SKM-1 (cell line): ENCODE measurements at regions not wholly inside any gene's neighbourhood (a gene's known extent, or its start where the extent isn't known, plus 50 kb on each side); places are given as distances from the start of the nearest gene placed in this dataset.
A peak's percentile ranks its signal among the peaks of the same experiment; 100 is the strongest.
"Not testable (repeated sequence)": the region's sequence is repeated elsewhere in the genome, so short reads cannot be mapped to it uniquely, and the experiment has no call there.

Experiments used
- DNase-seq: peaks from one replicate; lab custom pipeline; 2025; ENCODE audit not compliant: unreplicated experiment; lab: John Stamatoyannopoulos, UW

DNA sequence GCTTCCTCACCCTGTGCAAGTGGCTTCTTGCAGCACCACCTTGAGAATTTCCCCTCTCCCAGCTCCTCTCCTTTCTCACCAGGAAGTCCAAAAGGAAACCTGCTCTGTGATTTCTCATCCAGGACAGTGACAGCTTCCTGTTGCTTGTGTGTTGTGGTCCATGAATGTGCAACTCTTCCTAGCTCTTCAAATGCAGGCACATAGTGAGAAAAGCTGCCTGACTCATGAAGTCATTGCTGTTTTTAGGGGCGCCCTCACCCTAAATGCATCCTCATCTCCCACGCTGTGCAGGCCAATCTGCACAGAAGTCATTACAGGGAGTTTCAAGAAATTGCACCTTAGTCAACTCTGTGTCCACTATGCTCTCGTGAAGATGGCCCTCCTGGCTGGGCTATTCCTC, 112.9 kb upstream of the IGLL5 start:
- not testable (repeated sequence) for DNase-seq

DNA sequence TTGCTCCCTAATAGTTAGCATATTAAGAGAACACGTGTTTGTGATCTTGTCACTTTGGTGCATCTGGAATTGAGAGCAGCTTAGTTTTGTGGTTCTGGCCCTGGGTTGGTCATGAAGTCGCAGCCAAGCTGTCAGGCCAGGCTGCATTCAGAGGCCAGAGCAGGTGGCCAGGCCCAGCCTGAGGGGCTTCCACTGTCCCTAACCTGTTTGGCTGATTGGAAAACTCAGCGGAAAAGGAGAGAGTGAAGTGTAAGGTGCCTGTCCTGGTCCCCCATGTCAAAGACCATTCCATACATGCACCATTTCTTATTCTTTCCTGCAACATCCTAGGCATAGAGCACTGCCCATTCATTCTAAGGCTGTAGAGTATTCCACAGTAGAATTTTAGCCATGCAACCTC, 111.5 kb upstream of the IGLL5 start:
- no peak for DNase-seq

DNA sequence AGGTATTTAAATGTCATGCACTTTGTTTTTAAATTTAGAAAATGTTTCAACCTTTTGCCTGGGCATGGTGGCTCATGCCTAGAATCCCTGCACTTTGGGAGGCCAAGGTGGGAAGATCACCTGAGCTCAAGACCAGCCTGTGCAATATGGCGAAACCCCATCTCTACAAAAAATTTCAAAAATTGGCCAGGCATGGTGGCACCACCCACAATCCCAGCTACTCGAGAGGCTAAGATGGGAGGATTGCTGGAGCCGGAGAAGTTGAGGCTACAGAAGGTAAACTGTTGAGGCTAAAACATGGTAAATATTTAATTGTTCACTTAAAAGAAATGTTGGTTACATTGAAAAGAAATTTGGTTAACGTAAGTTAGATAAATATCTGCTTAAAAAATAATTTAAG, 108.4 kb upstream of the IGLL5 start:
- DNase-seq = no peak

DNA sequence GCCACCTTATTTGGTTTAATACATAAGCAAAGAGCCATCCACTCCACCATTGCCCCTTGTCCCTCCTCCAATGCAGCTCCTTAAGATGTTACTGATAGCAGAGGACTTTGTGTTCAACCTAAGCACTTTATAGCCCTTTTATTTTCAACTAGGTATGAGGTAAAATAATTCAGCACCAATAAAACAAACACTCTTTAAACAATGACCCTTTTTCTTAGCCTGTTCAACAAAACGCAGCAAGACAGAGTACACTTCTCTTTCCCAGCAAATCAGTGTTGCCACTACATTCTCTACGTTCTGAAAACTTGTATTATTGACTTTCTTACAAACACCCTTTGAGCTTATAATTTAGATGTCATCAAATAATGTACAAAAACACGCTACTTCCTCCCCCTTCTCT, 104.0 kb upstream of the IGLL5 start:
- no peak for DNase-seq

DNA sequence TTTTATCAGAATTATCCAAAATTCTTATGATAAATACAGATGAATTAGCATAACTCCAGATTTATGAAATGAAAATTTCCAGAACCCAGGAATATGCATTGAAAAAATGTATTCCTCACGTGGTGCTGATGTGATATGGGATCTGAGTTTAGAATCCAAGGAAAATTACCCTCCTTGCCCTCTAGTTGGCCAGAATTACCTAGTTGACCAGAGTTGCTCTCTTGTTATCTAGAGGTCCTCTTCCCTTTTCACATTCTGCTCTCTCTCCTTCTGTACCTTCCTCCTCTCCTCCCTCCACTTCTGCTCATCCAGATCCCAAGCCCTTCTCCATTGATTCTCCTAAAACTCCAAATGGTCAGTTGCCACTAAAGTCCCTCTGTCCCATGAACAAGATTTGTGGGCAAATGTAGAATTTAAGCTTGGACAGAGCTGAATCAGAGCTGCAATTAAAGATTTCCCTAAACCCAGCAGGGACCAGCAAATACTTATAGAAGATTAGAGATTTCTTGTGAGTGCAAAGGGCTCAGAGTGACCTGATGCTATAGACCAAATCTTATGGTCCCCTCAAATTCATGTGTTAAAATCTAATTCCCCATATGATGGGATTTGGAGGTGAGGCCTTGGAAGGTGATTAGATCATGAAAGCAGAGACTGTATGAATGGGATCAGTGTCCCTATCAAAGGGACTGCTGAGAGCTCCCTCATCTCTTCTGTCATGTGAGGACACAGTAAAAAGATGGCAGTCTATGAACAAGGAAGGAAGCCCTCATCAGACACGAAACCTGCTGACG, 103.2 kb upstream of the IGLL5 start:
- DNase-seq = no peak

DNA sequence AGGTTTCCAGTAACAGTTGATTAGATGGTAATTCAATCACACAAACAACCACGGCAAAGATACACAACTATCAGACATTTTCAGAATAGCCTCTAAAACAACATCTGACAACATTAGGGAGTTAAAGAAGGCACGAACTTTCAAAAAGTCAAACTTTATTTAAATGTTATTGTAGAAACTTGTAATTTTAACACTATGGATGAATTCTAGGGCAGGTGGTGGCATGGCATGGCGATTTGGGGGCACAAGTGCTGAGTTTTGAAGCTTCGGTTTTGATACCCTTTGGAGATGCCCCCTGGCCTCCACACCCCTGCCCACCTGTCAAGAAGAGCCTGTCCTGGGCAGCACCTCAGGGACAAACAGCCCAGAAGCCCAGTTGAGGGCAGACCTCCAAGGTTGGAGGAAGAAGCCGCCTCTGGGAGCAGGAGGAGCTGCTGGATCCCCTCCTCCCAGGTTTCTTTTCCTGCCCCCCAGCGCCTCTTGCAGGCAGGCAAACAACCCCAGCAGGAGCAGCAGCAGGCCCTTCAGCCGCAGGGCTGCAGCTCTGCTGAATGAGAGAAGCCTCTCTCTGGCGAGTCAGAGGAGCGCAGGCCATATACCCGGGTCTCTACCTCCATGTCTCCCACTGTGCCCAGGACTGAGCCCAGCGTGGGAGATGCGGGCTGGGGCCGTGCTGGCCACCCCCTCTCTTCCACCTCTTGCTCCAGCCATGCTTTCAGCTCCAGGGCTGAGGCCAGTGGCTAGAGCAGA, 102.1 kb upstream of the IGLL5 start:
- DNase-seq = no peak

DNA sequence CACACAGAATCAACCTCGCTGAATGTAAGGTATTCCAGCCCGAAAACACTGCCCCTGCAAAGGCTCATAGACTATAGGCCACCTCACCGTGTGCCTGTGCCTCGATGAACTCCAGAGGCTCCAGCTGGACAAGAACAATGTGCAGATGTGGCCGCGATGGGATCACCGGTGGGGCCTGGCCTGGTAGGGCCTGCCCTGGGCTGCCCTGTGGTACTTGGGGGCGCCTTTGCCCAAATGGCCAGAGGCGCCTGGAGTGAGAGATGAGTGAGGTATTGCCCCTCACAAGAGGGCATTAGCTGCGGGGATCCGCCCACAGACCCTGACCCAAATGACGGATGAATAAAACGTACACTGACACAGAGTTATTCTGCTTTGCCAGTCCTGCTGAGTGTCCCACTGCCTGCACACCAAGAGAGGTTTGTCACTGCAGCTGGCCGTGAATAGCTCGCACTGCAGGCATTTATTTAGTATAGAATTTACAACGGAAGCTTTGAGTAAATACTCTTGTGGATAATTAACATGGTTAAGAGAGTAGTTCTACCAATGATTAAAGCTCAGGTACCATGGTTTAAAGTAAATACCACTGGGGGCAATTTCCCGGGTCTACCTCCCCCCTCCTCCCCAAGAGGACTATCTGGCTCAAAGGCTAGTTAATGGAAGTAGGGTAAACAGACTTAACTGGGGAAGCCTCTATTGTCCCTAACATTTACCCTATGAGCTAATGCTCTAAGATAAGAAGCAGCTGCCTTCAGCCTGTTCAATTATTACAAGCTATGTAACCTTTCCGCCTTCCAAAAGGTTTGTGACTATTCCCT, 101.1 kb upstream of the IGLL5 start:
- no peak for DNase-seq

DNA sequence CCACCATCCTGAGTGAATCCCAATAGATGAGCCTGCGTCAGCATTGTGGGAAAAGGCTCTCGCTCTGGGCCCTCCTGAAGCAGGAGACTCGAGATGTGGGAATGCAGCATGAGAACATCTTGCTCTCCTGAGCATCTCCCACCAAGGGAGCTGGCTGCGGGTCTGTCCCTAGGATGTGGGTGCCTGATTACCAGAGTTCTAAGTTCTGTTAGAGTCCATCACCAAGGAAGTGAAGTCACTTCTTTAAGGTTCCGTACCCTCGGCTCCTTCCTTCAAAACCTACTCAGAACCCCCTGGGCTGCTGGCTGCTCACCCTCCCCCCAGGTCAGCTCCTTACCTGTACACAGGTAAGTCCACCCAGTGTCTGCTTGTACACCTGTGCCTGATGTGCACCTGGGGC, 100.5 kb upstream of the IGLL5 start:
- no peak for DNase-seq

DNA sequence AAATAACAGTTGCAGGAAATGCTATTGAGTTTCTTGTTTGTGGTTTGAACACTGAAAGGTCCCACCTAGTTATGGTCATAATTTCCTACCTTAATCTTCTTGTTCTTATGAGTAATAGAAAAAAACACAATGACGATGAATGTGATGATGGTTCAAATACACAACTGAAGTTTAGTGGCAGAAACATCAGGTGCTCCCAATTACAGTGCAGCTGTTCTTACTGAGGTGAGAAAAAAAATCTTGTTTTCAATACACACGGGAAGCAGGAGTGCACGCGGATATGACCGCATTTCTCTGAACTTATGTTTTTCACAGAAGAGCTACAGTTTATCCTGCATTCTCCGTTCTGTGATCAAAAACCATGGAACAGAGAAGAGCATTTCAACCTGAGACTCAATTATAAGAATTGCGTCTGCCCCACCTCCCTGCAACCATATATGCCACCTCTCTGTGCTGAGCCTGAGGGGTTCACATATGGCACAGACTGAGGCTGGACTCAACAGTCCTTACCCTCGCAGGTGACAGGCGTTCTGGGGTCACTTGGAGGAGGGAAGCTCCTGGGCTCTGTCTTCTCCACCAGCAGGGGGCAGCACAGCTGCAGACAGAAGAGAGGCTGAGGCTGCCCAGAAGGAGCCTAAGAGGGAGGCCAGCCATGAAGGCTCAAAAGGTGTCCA, 99.7 kb upstream of the IGLL5 start:
- DNase-seq = peak; percentile 48

DNA sequence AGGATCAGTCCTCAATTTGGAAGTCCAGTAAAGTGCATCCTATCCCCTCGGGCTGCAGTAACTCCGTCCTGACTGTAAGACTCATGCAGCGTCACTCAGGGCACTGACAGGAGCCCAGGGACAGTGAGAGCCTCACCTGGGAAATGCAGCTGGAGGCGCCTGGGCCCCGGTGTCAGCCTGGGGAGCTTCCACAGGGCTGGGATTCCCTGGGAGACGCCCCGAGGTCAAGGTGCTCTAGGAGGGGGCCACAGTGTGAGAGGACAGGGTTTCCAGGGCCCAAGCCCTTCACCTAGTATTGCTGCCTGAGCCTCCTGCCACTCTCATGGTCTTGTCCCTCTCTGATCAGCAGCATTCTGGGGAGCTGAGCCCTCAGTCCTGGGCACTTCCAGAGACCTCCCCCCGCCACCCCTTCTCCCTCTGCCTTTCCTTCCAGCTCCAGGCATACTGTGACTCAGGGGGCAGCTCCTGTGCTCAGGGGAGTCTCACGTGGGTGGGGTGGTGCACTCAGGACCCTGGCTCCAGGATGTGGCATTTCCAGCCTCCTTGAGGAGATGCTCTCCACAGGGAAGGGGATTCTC, 99.1 kb upstream of the IGLL5 start:
- DNase-seq = no peak

DNA sequence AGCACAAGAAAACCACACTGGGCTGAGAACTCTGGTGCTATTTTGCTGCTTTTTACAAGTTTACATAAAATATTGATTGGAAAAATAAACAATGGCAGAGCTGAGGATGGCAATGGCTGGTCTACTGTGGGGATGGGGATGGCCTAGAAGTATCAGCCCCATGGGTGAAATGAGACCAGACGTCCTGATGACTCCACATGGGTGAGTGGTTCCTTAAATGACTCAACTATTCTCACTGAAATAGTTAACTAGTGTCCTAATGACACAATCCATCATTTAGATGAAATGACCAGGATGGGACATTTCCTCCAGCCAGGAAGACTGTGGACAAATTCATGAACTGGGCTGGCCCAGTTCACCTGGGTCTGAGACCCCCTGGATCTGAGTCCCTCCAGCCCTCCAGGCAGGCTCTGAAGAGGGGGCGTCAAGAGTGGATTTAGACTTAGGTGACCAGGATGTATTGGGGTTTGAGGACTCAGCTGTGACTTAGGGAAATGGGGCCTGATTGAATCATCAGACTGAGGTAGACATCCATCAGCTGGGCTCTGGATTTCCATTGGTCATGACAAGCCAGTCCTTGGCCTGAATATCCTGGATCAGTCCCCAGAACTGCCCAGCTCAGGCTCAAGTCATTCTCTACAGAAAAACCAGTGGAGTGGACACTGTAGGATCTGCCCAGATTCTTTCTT, 98.2 kb upstream of the IGLL5 start:
- DNase-seq = no peak

DNA sequence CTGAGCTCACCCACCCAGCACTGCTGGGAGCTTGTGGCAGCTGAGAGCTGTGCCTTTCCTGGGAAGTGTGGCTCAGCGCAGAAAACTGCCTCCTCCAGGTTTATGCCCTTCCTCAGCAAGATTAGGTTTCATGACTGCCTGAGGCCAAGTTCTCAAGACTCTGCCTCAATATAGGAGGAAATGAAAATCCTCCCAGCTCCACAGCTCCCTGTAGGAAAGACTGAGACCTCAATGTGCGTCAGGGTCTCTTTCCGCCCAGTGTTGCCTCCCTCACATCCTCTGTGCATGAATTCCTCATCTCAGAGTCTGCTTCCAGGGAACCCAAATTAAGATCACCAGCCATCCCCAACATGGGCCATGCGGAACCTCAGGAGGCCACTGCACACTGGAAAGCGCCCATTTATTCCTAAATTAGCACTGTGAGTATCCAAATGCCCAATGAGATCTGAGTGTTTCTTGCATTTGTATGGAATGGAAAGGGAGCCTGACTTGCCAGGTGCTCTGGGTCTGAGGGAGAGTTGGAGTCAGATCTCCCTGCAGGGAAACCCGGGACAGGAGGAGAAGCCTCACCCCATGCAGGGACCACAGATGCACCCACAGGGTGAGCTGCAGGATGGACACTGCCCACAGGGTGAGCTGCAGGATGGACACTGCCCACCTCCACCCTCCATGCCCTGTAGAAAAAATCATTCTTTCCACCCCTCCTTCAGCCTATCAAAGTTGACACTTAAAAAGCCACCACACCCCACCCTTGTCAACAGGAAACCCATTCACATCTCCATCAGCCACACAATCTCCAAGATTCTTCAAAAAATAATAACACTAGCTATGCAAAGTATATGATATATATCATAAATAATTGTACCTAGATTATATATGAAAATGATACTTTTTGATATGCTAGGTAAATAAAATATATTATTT, 97.4 kb upstream of the IGLL5 start:
- DNase-seq = no peak

DNA sequence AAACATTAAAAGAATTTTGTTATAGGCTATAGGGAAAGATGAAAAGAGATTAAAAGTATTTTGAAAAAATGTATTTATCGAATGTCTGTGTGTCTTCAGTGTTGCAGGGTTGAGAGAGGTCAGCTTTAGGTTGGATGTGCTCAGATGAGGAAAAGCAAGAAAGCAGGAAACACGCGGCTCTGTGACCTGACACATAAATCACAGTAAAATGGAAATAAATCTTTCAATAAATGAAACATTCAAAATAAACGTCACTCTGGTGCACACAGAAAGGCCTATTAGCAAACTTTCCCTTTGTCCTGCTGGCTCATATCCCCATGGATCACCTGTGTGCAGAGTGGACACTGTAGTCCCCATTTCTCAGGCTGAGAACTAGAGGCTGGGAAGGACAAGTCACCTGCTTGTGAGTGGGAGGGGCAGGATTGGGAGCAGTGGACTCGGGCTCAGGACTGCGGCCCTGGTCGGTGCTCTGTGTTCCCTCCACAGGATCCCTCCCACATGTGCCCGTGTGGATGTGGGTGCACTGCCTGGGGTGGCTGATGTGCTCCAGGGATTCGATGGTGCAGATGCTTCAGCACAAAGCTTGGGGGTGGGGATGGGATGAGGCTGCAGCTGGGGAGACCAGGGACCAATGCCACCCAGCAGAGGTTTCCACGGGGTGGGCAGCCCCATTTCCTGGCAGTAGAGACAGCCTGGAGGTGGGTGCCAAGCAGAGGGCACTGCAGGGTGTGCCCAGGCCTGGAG, 96.0 kb upstream of the IGLL5 start:
- no peak for DNase-seq

DNA sequence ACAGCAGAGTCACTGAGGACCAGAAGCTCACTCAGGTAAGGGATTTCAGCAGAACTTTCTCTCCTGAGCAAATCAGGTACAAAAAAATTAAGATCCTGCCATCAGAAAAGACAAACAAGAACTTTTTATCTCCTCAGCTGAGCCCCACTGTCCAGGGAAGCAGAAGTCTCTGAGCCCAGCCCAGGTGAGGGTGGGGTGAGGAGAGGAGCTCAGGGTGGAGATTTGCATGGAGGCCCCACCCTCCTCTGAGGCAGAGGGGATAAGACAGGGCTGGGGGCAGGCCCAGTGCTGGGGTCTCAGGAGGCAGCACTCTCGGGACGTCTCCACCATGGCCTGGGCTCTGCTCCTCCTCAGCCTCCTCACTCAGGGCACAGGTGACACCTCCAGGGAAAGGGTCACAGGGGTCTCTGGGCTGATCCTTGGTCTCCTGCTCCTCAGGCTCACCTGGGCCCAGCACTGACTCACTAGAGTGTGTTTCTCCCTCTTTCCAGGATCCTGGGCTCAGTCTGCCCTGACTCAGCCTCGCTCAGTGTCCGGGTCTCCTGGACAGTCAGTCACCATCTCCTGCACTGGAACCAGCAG, 95.3 kb upstream of the IGLL5 start:
- DNase-seq = not testable (repeated sequence)

DNA sequence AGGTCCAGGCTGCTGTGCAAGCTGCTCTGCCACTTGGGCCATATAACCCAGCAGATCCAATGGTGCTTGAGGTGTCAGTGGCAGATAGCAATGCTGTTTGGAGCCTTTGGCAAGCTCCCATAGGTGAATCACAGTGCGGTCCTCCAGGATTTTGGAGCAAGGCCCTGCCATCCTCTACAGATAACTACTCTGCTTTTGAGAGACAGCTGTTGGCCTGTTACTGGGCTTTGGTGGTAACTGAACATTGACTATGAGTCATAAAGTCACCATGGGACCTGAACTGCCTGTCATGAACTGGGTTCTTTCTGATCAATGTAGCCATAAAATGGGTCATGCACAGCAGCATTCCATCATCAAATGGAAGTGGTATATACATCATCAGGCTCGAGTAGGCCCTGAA, 92.0 kb upstream of the IGLL5 start:
- not testable (repeated sequence) for DNase-seq

DNA sequence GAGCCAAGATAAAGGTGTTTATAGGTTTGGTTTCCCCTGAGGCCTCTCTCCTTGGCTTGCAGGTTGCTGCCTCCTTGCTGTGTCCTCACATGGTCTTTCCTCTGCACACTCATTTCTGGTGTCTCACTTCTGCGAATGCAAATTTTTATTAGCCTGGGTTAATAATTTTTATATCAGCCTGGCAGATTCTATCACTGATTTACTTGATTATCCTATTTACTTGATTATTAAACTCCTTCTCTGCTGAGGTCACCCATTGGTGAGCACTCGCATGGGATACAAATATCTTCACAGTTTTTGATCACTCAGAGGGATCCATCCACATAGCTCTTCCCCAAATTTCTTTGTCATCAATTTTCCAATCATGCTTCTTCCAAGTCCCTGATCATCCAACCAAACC, 90.9 kb upstream of the IGLL5 start:
- no peak for DNase-seq

DNA sequence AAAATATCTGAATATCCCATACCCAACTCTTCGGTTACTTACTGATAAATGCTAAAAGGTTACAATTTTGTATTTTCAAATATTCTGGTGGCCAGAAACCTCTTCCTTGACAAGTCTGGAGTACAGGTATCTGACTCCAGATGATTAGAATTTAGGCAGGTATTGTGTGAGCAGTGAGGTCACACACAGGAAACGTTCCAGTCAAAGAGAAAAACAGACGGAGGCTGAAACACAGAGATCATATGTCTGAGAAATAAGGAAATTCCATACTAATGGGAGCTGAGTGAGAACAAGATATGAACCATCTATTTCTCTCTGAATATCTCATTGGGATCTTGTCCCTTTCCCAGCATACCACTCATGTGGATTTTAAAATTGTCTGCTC, 89.4 kb upstream of the IGLL5 start:
- DNase-seq = no peak

DNA sequence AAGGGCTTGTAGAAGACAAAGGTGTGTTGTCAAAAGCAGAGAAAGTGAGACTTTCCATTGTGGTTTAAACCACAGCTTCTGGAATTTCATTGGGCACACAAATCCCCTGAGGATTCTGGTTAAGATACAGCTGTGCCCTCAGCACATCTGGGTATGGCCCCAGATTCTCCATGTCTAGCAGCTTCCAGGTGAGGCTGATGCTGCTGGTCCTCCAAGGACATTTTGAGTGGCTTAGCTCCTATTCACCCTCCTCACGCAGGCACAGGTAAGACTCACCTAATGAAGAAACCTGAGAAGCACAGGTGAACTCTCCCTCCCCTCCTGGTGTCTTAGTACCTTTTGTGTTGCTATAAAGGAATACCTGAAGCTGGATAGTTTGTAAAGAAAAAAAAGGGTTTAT, 88.9 kb upstream of the IGLL5 start:
- no peak for DNase-seq
